OCI-LY7 (cell line): ENCODE measurements at regions not wholly inside any gene's neighbourhood (a gene's known extent, or its start where the extent isn't known, plus 50 kb on each side); places are given as distances from the start of the nearest gene placed in this dataset.

Source experiments
- BruUV-seq: library from RNA; stranded (reverse); fragments of 400-500 nt; replicated peaks from 2 replicates; lab custom pipeline; 2021; lab: Mats Ljungman, UMichigan
- CTCF ChIA-PET: fragments of 300-600 bp; sonication (Branson Sonifier 250); formaldehyde crosslinking; loops from one replicate; lab custom pipeline; 2022; ENCODE audit warnings: antibody characterized with exemption; ENCODE audit not compliant: unreplicated experiment; lab: Charles Lee
- POLR2A ChIA-PET: fragments of 300-600 bp; sonication (Branson Sonifier 250); formaldehyde crosslinking; loops from one replicate; lab custom pipeline; 2022; ENCODE audit warnings: antibody characterized with exemption; lab: Charles Lee
- DNase-seq: peaks from one replicate; pipeline ENCODE4 v3.0.0-alpha.2; 2015; ENCODE audit warnings: low spot score
- H2AFZ ChIP-seq: fragments of 200-600 bp; sonication (generic), shearing (Covaris generic); 2 replicates; pipeline ENCODE4 v1.6.1; 2014; ENCODE audit warnings: mild to moderate bottlenecking, antibody characterized with exemption, low read length, moderate library complexity
- H3K27ac ChIP-seq: fragments of 200-600 bp; sonication (generic); 2 replicates; pipeline ENCODE4 v1.5.1; 2014; ENCODE audit warnings: mixed run types, low read depth, mild to moderate bottlenecking, moderate library complexity, low read length, inconsistent platforms; ENCODE audit not compliant: poor library complexity, severe bottlenecking
- H3K36me3 ChIP-seq: fragments of 200-600 bp; sonication (generic); 2 replicates; pipeline ENCODE4 v1.6.1; 2014; ENCODE audit warnings: mild to moderate bottlenecking, antibody characterized with exemption, low read length, moderate library complexity, mixed read lengths; ENCODE audit not compliant: insufficient read depth
- H3K4me1 ChIP-seq: fragments of 200-600 bp; sonication (generic); 2 replicates; pipeline ENCODE4 v1.5.1; 2014; ENCODE audit warnings: mild to moderate bottlenecking, low read length; ENCODE audit not compliant: insufficient read depth, poor library complexity, severe bottlenecking
- H3K4me2 ChIP-seq: fragments of 200-600 bp; sonication (generic); 2 replicates; pipeline ENCODE4 v1.6.1; 2014; ENCODE audit warnings: mild to moderate bottlenecking, low read length
- H3K4me3 ChIP-seq: fragments of 200-600 bp; sonication (generic); 2 replicates; pipeline ENCODE4 v1.5.1; 2014; ENCODE audit warnings: mild to moderate bottlenecking, low read depth, low read length; ENCODE audit not compliant: poor library complexity, severe bottlenecking
- H3K79me2 ChIP-seq: fragments of 200-600 bp; sonication (generic); 2 replicates; pipeline ENCODE4 v1.6.1; 2016; ENCODE audit warnings: low read depth, mild to moderate bottlenecking, low read length, moderate library complexity, mixed read lengths; ENCODE audit not compliant: insufficient read depth
- H3K9me2 ChIP-seq: fragments of 200-600 bp; sonication (generic); 2 replicates; pipeline ENCODE4 v1.6.1; 2016; ENCODE audit warnings: mild to moderate bottlenecking, low read length, mixed read lengths; ENCODE audit not compliant: insufficient read depth
- H3K9me3 ChIP-seq: fragments of 200-600 bp; sonication (generic); 2 replicates; pipeline ENCODE4 v1.6.1; 2014; ENCODE audit warnings: mild to moderate bottlenecking, mixed run types, low read length, mixed read lengths
- H4K20me1 ChIP-seq: fragments of 200-600 bp; sonication (generic); 2 replicates; pipeline ENCODE4 v1.6.1; 2014; ENCODE audit warnings: mild to moderate bottlenecking, antibody characterized with exemption, low read length, moderate library complexity, mixed read lengths; ENCODE audit not compliant: insufficient read depth
- CTCF ChIP-seq: fragments of 200-600 bp; sonication (generic); conservative IDR thresholded peaks from 2 replicates; pipeline ENCODE4 v1.5.1; 2014; ENCODE audit warnings: mild to moderate bottlenecking, antibody characterized with exemption, low read length, moderate library complexity, mixed read lengths
- EZH2phosphoT487 ChIP-seq: fragments of 200-600 bp; sonication (generic); IDR thresholded peaks from 2 replicates; pipeline ENCODE4 v1.6.1; 2018; ENCODE audit warnings: low read depth, borderline replicate concordance, mild to moderate bottlenecking, mixed run types, antibody characterized with exemption, low read length, moderate library complexity, mixed read lengths
- intact Hi-C: fragments of 100-400 bp; cut with micrococcal nuclease; formaldehyde crosslinking; loops from one replicate; pipeline ENCODE4 v1.10.0; 2022; ENCODE audit not compliant: unreplicated experiment

- CTCF ChIA-PET = no interaction called here
- TF ChIP-seq EZH2phosphoT487 = no peak
- TF ChIP-seq CTCF = no peak
- intact Hi-C loops = no loop called here
- POLR2A ChIA-PET = no interaction called here
- Histone ChIP-seq H3K36me3 (no peaks in the 10 kb centered on the region), H2AFZ (no peak overlapping the region), H3K4me2 (no peak overlapping the region), H3K9me2 (no peaks in the 10 kb centered on the region), H4K20me1 (no peaks in the 10 kb centered on the region), H3K79me2 (no peaks in the 10 kb centered on the region), H3K9me3 (no peaks in the 10 kb centered on the region), H3K4me1 (no peaks in the 10 kb centered on the region), H3K27ac (no peak overlapping the region), H3K4me3 (no peak overlapping the region)
- BruUV-seq = no TSS peak
- no peak for DNase-seq
Observed at GRCh38 chr3:167057581-167057980, 322.5 kb downstream of the ZBBX start.

- no peak overlapping the region for H3K27ac ChIP-seq
- intact Hi-C loops = no loop called here
Observed at GRCh38 chr3:167054926-167055325, 325.2 kb downstream of the ZBBX start.

GRCh38 chr3:167051421-167051820 is 328.7 kb downstream of the ZBBX start:
- Histone ChIP-seq H3K9me3 (no peaks in the 10 kb centered on the region), H3K4me1 (no peaks in the 10 kb centered on the region), H3K27ac (no peak overlapping the region), H3K9me2 (no peaks in the 10 kb centered on the region), H2AFZ (no peak overlapping the region), H4K20me1 (no peaks in the 10 kb centered on the region), H3K79me2 (no peaks in the 10 kb centered on the region), H3K4me3 (no peak overlapping the region), H3K4me2 (no peak overlapping the region), H3K36me3 (no peaks in the 10 kb centered on the region)
- no peak for DNase-seq
- intact Hi-C loops = no loop called here
- POLR2A ChIA-PET = no interaction called here
- TF ChIP-seq CTCF = no peak
- BruUV-seq = no TSS peak
- CTCF ChIA-PET = no interaction called here

More at GRCh38 chr3:167054926-167055325, 325.2 kb downstream of the ZBBX start:
- Histone ChIP-seq H3K4me1 (no peaks in the 10 kb centered on the region), H4K20me1 (no peaks in the 10 kb centered on the region), H3K79me2 (no peaks in the 10 kb centered on the region), H3K4me2 (no peak overlapping the region), H3K9me3 (no peaks in the 10 kb centered on the region), H2AFZ (no peak overlapping the region), H3K9me2 (no peaks in the 10 kb centered on the region), H3K36me3 (no peaks in the 10 kb centered on the region), H3K4me3 (no peak overlapping the region)
- no peak for DNase-seq
- CTCF ChIA-PET = no interaction called here
- no peak for TF ChIP-seq EZH2phosphoT487
- TF ChIP-seq CTCF = no peak
- BruUV-seq = no TSS peak
- POLR2A ChIA-PET = no interaction called here
